Ishikawa (cell line): ENCODE measurements at regions not wholly inside any gene's neighbourhood (a gene's known extent, or its start where the extent isn't known, plus 50 kb on each side); places are given as distances from the start of the nearest gene placed in this dataset.

ENCODE experiments used
- CEBPB ChIP-seq: IDR thresholded peaks from 2 replicates; pipeline ENCODE4 v1.6.1; 2012
- CREB1 ChIP-seq: IDR thresholded peaks from 2 replicates; pipeline ENCODE4 v1.6.1; 2012; ENCODE audit warnings: low read depth
- EGR1 ChIP-seq: IDR thresholded peaks from 2 replicates; pipeline ENCODE4 v1.6.1; 2012
- EP300 ChIP-seq: IDR thresholded peaks from 2 replicates; pipeline ENCODE4 v1.6.1; 2012; ENCODE audit warnings: borderline replicate concordance
- FOXM1 ChIP-seq: IDR thresholded peaks from 2 replicates; pipeline ENCODE4 v1.6.1; 2012; ENCODE audit warnings: low read depth, borderline replicate concordance
- NFIC ChIP-seq: IDR thresholded peaks from 2 replicates; pipeline ENCODE4 v1.6.1; 2012
- RAD21 ChIP-seq: IDR thresholded peaks from 2 replicates; pipeline ENCODE4 v1.6.1; 2012; ENCODE audit warnings: low read depth
- TAF1 ChIP-seq: IDR thresholded peaks from 2 replicates; pipeline ENCODE4 v1.6.1; 2012; ENCODE audit warnings: low read depth, mild to moderate bottlenecking
- TCF12 ChIP-seq: IDR thresholded peaks from 2 replicates; pipeline ENCODE4 v1.6.1; 2012; ENCODE audit warnings: low read depth
- TEAD4 ChIP-seq: IDR thresholded peaks from 2 replicates; pipeline ENCODE4 v1.6.1; 2012
- USF1 ChIP-seq: IDR thresholded peaks from 2 replicates; pipeline ENCODE4 v1.6.1; 2012
- YY1 ChIP-seq: IDR thresholded peaks from 2 replicates; pipeline ENCODE4 v1.6.1; 2012; ENCODE audit warnings: low read depth
- TF ChIP-seq, protein P1 (sequence below): IDR thresholded peaks from 2 replicates; pipeline ENCODE4 v1.6.1; 2012
- TF ChIP-seq, protein P2 (sequence below): IDR thresholded peaks from 2 replicates; pipeline ENCODE4 v1.6.1; 2012; ENCODE audit warnings: low read depth, mild to moderate bottlenecking

DNA sequence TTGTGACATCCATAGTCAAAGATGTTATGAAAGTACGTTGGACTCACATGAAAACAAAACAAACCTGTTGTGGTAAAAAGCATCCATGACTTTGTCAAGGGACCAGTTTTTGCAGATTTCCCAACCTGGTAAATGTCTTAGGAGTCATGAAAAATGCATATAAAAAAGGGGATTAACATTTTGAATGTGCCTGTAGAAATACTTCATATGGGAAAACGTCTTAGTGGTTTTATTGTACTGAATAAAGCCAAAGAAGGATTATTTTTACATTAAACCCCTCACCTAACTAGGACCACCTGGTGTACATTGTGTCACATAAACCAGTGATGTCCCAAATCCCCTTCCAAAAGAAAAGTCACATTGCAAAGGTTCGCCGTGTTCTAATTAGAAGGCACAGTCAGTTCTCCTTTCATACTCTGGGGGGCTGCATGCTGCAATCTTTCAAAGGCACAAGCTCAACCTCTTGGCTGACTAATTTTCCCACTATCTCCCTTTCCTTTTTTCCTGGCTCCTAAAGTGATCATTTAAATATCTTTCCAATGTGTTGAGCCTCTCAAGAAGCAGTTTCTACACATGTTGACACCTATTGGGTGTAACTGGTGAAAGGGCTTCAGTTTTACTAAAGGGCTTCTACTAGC, 119.8 kb upstream of the SPAG17 start:
- TF ChIP-seq USF1 (no peak), TEAD4 (no peak), TAF1 (no peak), EP300 (no peak), YY1 (no peak), NFIC (no peak), EGR1 (no peak), RAD21 (peak; percentile 29; the same call in 1 of the 2 replicates), TCF12 (no peak), CREB1 (no peak), CEBPB (no peak), FOXM1 (no peak)
- TF ChIP-seq, protein P1, sequence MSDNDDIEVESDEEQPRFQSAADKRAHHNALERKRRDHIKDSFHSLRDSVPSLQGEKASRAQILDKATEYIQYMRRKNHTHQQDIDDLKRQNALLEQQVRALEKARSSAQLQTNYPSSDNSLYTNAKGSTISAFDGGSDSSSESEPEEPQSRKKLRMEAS = no peak
- TF ChIP-seq, protein P2, sequence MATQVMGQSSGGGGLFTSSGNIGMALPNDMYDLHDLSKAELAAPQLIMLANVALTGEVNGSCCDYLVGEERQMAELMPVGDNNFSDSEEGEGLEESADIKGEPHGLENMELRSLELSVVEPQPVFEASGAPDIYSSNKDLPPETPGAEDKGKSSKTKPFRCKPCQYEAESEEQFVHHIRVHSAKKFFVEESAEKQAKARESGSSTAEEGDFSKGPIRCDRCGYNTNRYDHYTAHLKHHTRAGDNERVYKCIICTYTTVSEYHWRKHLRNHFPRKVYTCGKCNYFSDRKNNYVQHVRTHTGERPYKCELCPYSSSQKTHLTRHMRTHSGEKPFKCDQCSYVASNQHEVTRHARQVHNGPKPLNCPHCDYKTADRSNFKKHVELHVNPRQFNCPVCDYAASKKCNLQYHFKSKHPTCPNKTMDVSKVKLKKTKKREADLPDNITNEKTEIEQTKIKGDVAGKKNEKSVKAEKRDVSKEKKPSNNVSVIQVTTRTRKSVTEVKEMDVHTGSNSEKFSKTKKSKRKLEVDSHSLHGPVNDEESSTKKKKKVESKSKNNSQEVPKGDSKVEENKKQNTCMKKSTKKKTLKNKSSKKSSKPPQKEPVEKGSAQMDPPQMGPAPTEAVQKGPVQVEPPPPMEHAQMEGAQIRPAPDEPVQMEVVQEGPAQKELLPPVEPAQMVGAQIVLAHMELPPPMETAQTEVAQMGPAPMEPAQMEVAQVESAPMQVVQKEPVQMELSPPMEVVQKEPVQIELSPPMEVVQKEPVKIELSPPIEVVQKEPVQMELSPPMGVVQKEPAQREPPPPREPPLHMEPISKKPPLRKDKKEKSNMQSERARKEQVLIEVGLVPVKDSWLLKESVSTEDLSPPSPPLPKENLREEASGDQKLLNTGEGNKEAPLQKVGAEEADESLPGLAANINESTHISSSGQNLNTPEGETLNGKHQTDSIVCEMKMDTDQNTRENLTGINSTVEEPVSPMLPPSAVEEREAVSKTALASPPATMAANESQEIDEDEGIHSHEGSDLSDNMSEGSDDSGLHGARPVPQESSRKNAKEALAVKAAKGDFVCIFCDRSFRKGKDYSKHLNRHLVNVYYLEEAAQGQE = no peak
